ENCODE measurements at regions not wholly inside any gene's neighbourhood (a gene's known extent, or its start where the extent isn't known, plus 50 kb on each side); places are given as distances from the start of the nearest gene placed in this dataset.

- Histone ChIP-seq H3K27me3 (replicated peaks; ENCODE audit: insufficient read depth, low read length) (no peaks in the 10 kb centered on the region), H3K4me3 (ENCODE audit: low read length) (no peak overlapping the region), H3K36me3 (replicated peaks; ENCODE audit: insufficient read depth, low read length) (no peaks in the 10 kb centered on the region), H3K9ac (ENCODE audit: low read length) (no peak overlapping the region), H3K4me2 (ENCODE audit: low read depth, low read length) (no peak overlapping the region), H3K4me1 (ENCODE audit: low read length) (no peaks in the 10 kb centered on the region), H2AFZ (ENCODE audit: low read length) (no peak overlapping the region), H3K9me2 (replicated peaks; ENCODE audit: insufficient read depth, low read length) (no peaks in the 10 kb centered on the region), H3F3A (ENCODE audit: insufficient read depth, low read length) (no peaks in the 10 kb centered on the region), H3K79me2 (ENCODE audit: low read length) (no peaks in the 10 kb centered on the region), H3K9me3 (replicated peaks; ENCODE audit: insufficient read depth, low read length) (no peaks in the 10 kb centered on the region), H3K27ac (ENCODE audit: low read length) (no peak overlapping the region), H4K20me1 (ENCODE audit: insufficient read depth, low read length) (no peaks in the 10 kb centered on the region)
- TF ChIP-seq CTCF (IDR thresholded peaks at IDR 0.05; ENCODE audit: low read length): no peak
- no peak for TF ChIP-seq EZH2 (optimal IDR thresholded peaks at IDR 0.05; ENCODE audit: low read depth, low read length)
- TF ChIP-seq EZH2phosphoT487 (IDR thresholded peaks at IDR 0.05; ENCODE audit: low read length): no peak
- no peak for DNase-seq
Measured at GRCh38 chr20:11356061-11356460, 561.6 kb upstream of the BTBD3 start.

GRCh38 chr20:11362450-11362849 lies 555.2 kb upstream of the BTBD3 start:
- no peak overlapping the region for H3K27ac ChIP-seq (ENCODE audit: low read length)
- no peak for TF ChIP-seq EZH2 (optimal IDR thresholded peaks at IDR 0.05; ENCODE audit: low read depth, low read length)
- TF ChIP-seq CTCF (IDR thresholded peaks at IDR 0.05; ENCODE audit: low read length): no peak
- no peak for TF ChIP-seq EZH2phosphoT487 (IDR thresholded peaks at IDR 0.05; ENCODE audit: low read length)
- H3K79me2 ChIP-seq (ENCODE audit: low read length): no peaks in the 10 kb centered on the region
- H3K4me2 ChIP-seq (ENCODE audit: low read depth, low read length): no peak overlapping the region
- H3K4me3 ChIP-seq (ENCODE audit: low read length): no peak overlapping the region
- no peak overlapping the region for H2AFZ ChIP-seq (ENCODE audit: low read length)
- no peaks in the 10 kb centered on the region for H3K9me3 ChIP-seq (replicated peaks; ENCODE audit: insufficient read depth, low read length)
- no peak for DNase-seq
- H3K36me3 ChIP-seq (replicated peaks; ENCODE audit: insufficient read depth, low read length): no peaks in the 10 kb centered on the region
- H3K27me3 ChIP-seq (replicated peaks; ENCODE audit: insufficient read depth, low read length): no peaks in the 10 kb centered on the region
- no peaks in the 10 kb centered on the region for H3F3A ChIP-seq (ENCODE audit: insufficient read depth, low read length)
- no peak overlapping the region for H3K9ac ChIP-seq (ENCODE audit: low read length)
- no peaks in the 10 kb centered on the region for H3K9me2 ChIP-seq (replicated peaks; ENCODE audit: insufficient read depth, low read length)
- H4K20me1 ChIP-seq (ENCODE audit: insufficient read depth, low read length): no peaks in the 10 kb centered on the region
- H3K4me1 ChIP-seq (ENCODE audit: low read length): no peaks in the 10 kb centered on the region

- Histone ChIP-seq H3K9me3 (replicated peaks; ENCODE audit: insufficient read depth, low read length) (no peaks in the 10 kb centered on the region), H3K9me2 (replicated peaks; ENCODE audit: insufficient read depth, low read length) (no peaks in the 10 kb centered on the region), H3K27ac (ENCODE audit: low read length) (no peak overlapping the region), H3K9ac (ENCODE audit: low read length) (no peak overlapping the region), H3K4me2 (ENCODE audit: low read depth, low read length) (no peak overlapping the region), H3K27me3 (replicated peaks; ENCODE audit: insufficient read depth, low read length) (no peaks in the 10 kb centered on the region), H3K4me1 (ENCODE audit: low read length) (no peaks in the 10 kb centered on the region), H3F3A (ENCODE audit: insufficient read depth, low read length) (no peaks in the 10 kb centered on the region), H3K36me3 (replicated peaks; ENCODE audit: insufficient read depth, low read length) (no peaks in the 10 kb centered on the region), H4K20me1 (ENCODE audit: insufficient read depth, low read length) (no peaks in the 10 kb centered on the region), H3K79me2 (ENCODE audit: low read length) (no peaks in the 10 kb centered on the region), H3K4me3 (ENCODE audit: low read length) (no peak overlapping the region), H2AFZ (ENCODE audit: low read length) (no peak overlapping the region)
- DNase-seq: no peak
- TF ChIP-seq CTCF (IDR thresholded peaks at IDR 0.05; ENCODE audit: low read length) (no peak), EZH2 (optimal IDR thresholded peaks at IDR 0.05; ENCODE audit: low read depth, low read length) (no peak), EZH2phosphoT487 (IDR thresholded peaks at IDR 0.05; ENCODE audit: low read length) (no peak)
Measured at GRCh38 chr20:11364736-11365135, 553.0 kb upstream of the BTBD3 start.
